Liver (tissue), 3 donors: ENCODE measurements at regions not wholly inside any gene's neighbourhood (a gene's known extent, or its start where the extent isn't known, plus 50 kb on each side); places are given as distances from the start of the nearest gene placed in this dataset.

Source experiments
- GABPA ChIP-seq, 2 donors: IDR thresholded peaks in 1 of 2; conservative IDR thresholded peaks in 1 of 2; 2 replicates each; pipeline ENCODE4 v1.6.1; 2016; ENCODE audit warnings: antibody characterized with exemption in 2 of 2, mild to moderate bottlenecking in 1 of 2, moderate library complexity in 1 of 2
- HNF4A ChIP-seq, 2 donors: conservative IDR thresholded peaks; 2 replicates each; pipeline ENCODE4 v1.6.1; 2016; ENCODE audit warnings: antibody characterized with exemption in 2 of 2, mild to moderate bottlenecking in 2 of 2
- JUND ChIP-seq, 2 donors: IDR thresholded peaks; 2 replicates each; pipeline ENCODE4 v1.6.1; 2016; ENCODE audit warnings: antibody characterized with exemption in 2 of 2
- RAD21 ChIP-seq, 2 donors: IDR thresholded peaks; 2 replicates each; pipeline ENCODE4 v1.6.1; 2016; ENCODE audit warnings: antibody characterized with exemption in 2 of 2, mild to moderate bottlenecking in 2 of 2
- RXRA ChIP-seq, 2 donors: IDR thresholded peaks; 2 replicates each; pipeline ENCODE4 v1.6.1; 2017 to 2018; ENCODE audit warnings: antibody characterized with exemption in 2 of 2, mild to moderate bottlenecking in 1 of 2
- SP1 ChIP-seq: IDR thresholded peaks from 2 replicates; pipeline ENCODE4 v1.6.1; 2018; ENCODE audit warnings: antibody characterized with exemption, mild to moderate bottlenecking
- YY1 ChIP-seq: IDR thresholded peaks from 2 replicates; pipeline ENCODE4 v1.6.1; 2016; ENCODE audit warnings: antibody characterized with exemption, mild to moderate bottlenecking
- TF ChIP-seq, protein P1 (sequence below): fragments of 150-350 bp; IDR thresholded peaks from 2 replicates; pipeline ENCODE4 v1.5.1; 2017; ENCODE audit warnings: improper control_type of control experiment, low read depth, low read length; ENCODE audit not compliant: missing input control
- TF ChIP-seq, protein P2 (sequence below): IDR thresholded peaks from 2 replicates; pipeline ENCODE4 v1.6.1; 2016; ENCODE audit warnings: antibody characterized with exemption
- TF ChIP-seq, protein P3 (sequence below): IDR thresholded peaks from 2 replicates; pipeline ENCODE4 v1.6.1; 2016; ENCODE audit warnings: antibody characterized with exemption
- donor health status: healthy.
- donor health status: healthy.

DNA sequence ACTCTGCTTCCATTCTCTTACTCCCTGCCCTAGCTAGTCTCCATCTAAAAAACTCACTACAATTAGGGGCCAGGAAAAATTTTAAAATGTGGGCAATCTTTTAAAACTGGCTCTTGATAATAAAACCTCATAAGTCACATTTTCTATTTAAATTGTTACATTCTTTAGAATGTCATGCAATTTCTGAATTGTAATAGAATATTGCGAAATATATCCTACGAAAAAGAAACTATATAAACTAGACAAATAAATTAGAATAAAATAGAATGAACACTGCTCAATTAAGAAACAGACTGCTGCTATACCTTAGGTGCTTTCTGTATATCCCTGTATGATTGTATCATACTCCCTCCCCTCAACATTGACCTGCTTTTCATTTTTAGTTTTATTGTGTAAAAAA lies 826.0 kb downstream of the IGSF11 start:
- TF ChIP-seq, protein P1, sequence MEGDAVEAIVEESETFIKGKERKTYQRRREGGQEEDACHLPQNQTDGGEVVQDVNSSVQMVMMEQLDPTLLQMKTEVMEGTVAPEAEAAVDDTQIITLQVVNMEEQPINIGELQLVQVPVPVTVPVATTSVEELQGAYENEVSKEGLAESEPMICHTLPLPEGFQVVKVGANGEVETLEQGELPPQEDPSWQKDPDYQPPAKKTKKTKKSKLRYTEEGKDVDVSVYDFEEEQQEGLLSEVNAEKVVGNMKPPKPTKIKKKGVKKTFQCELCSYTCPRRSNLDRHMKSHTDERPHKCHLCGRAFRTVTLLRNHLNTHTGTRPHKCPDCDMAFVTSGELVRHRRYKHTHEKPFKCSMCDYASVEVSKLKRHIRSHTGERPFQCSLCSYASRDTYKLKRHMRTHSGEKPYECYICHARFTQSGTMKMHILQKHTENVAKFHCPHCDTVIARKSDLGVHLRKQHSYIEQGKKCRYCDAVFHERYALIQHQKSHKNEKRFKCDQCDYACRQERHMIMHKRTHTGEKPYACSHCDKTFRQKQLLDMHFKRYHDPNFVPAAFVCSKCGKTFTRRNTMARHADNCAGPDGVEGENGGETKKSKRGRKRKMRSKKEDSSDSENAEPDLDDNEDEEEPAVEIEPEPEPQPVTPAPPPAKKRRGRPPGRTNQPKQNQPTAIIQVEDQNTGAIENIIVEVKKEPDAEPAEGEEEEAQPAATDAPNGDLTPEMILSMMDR, result no peak
- no peak for TF ChIP-seq YY1
- no peak for TF ChIP-seq JUND (IDR thresholded peaks at IDR 0.05)
- TF ChIP-seq, protein P2, sequence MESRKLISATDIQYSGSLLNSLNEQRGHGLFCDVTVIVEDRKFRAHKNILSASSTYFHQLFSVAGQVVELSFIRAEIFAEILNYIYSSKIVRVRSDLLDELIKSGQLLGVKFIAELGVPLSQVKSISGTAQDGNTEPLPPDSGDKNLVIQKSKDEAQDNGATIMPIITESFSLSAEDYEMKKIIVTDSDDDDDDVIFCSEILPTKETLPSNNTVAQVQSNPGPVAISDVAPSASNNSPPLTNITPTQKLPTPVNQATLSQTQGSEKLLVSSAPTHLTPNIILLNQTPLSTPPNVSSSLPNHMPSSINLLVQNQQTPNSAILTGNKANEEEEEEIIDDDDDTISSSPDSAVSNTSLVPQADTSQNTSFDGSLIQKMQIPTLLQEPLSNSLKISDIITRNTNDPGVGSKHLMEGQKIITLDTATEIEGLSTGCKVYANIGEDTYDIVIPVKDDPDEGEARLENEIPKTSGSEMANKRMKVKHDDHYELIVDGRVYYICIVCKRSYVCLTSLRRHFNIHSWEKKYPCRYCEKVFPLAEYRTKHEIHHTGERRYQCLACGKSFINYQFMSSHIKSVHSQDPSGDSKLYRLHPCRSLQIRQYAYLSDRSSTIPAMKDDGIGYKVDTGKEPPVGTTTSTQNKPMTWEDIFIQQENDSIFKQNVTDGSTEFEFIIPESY, result no peak
- no peak for TF ChIP-seq GABPA (IDR thresholded peaks at IDR 0.05 in 1 of 2, conservative IDR thresholded peaks at IDR 0.05 in 1 of 2)
- no peak for TF ChIP-seq RAD21 (IDR thresholded peaks at IDR 0.05)
- TF ChIP-seq SP1, result no peak
- TF ChIP-seq HNF4A (conservative IDR thresholded peaks at IDR 0.05), result no peak
- TF ChIP-seq, protein P3, sequence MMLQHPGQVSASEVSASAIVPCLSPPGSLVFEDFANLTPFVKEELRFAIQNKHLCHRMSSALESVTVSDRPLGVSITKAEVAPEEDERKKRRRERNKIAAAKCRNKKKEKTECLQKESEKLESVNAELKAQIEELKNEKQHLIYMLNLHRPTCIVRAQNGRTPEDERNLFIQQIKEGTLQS, result no peak
- TF ChIP-seq RXRA (IDR thresholded peaks at IDR 0.05), result no peak
